GM21515 (cell line): ENCODE measurements at regions not wholly inside any gene's neighbourhood (a gene's known extent, or its start where the extent isn't known, plus 50 kb on each side); places are given as distances from the start of the nearest gene placed in this dataset.

Experiments used
- ATAC-seq: cut with Tn5 transposase; IDR thresholded peaks from one replicate; pipeline ENCODE4 v1.9.1; 2021; ENCODE audit not compliant: unreplicated experiment

- no peak for ATAC-seq
These were observed 401.3 kb upstream of the PIK3C3 start for GRCh38 chr18:41553716-41554115.

GRCh38 chr18:41548521-41549260, 406.3 kb upstream of the PIK3C3 start:
- no peak for ATAC-seq

GRCh38 chr18:41545091-41545888, 409.7 kb upstream of the PIK3C3 start:
- ATAC-seq, result no peak

GRCh38 chr18:41543815-41544214, 411.2 kb upstream of the PIK3C3 start:
- no peak for ATAC-seq

GRCh38 chr18:41540237-41540871, 414.7 kb upstream of the PIK3C3 start:
- ATAC-seq, result no peak

GRCh38 chr18:41538751-41539150, 416.3 kb upstream of the PIK3C3 start:
- ATAC-seq, result no peak

GRCh38 chr18:41537666-41538065, 417.4 kb upstream of the PIK3C3 start:
- ATAC-seq, result no peak

GRCh38 chr18:41532344-41533086, 422.5 kb upstream of the PIK3C3 start:
- no peak for ATAC-seq

GRCh38 chr18:41530970-41531369, 424.1 kb upstream of the PIK3C3 start:
- ATAC-seq, result no peak

GRCh38 chr18:41529093-41529492, 425.9 kb upstream of the PIK3C3 start:
- ATAC-seq, result no peak

- ATAC-seq, result no peak
These were observed 429.0 kb upstream of the PIK3C3 start for GRCh38 chr18:41526054-41526453.

GRCh38 chr18:41524674-41525470, 430.2 kb upstream of the PIK3C3 start:
- ATAC-seq, result no peak

- ATAC-seq, result no peak
These were observed 437.9 kb upstream of the PIK3C3 start for GRCh38 chr18:41517142-41517541.

- no peak for ATAC-seq
These were observed 441.6 kb upstream of the PIK3C3 start for GRCh38 chr18:41513438-41513837.

GRCh38 chr18:41504316-41504715, 450.7 kb upstream of the PIK3C3 start:
- ATAC-seq, result no peak

- ATAC-seq, result no peak
These were observed 453.2 kb upstream of the PIK3C3 start for GRCh38 chr18:41501848-41502247.

- ATAC-seq, result no peak
These were observed 455.7 kb upstream of the PIK3C3 start for GRCh38 chr18:41499345-41499744.

GRCh38 chr18:41490861-41491260, 464.2 kb upstream of the PIK3C3 start:
- no peak for ATAC-seq

GRCh38 chr18:41486575-41486974, 468.5 kb upstream of the PIK3C3 start:
- ATAC-seq, result no peak

- ATAC-seq, result no peak
These were observed 471.0 kb upstream of the PIK3C3 start for GRCh38 chr18:41484069-41484468.
